Fibroblast of lung (primary cell): ENCODE measurements at regions not wholly inside any gene's neighbourhood (a gene's known extent, or its start where the extent isn't known, plus 50 kb on each side); places are given as distances from the start of the nearest gene placed in this dataset.

Experiments used
- DNase-seq, 2 donors: peaks; one replicate each; pipeline versions ENCODE4 v3.0.0 to v3.0.0-alpha.2; 2010; ENCODE audit warnings: low read depth in 2 of 2
- H2AFZ ChIP-seq: 2 replicates; pipeline ENCODE4 v1.5.1; 2012; ENCODE audit warnings: low read length, control low read depth, inconsistent platforms
- H3K27ac ChIP-seq: 2 replicates; pipeline ENCODE4 v1.5.1; 2011; ENCODE audit warnings: low read length, control low read depth; ENCODE audit not compliant: insufficient read depth
- H3K27me3 ChIP-seq: 2 replicates; pipeline ENCODE4 v1.5.1; 2011; ENCODE audit warnings: mild to moderate bottlenecking, low read length; ENCODE audit not compliant: control insufficient read depth, insufficient read depth
- H3K36me3 ChIP-seq: 2 replicates; pipeline ENCODE4 v1.5.1; 2011; ENCODE audit warnings: low read length; ENCODE audit not compliant: control insufficient read depth, insufficient read depth
- H3K4me1 ChIP-seq: 2 replicates; pipeline ENCODE4 v1.5.1; 2011; ENCODE audit warnings: low read length; ENCODE audit not compliant: control insufficient read depth, insufficient read depth; ENCODE audit errors: extremely low read depth
- H3K4me2 ChIP-seq: 2 replicates; pipeline ENCODE4 v1.5.1; 2011; ENCODE audit warnings: low read length, control low read depth; ENCODE audit not compliant: insufficient read depth; ENCODE audit errors: extremely low read depth
- H3K4me3 ChIP-seq, 4 experiments: fragments of 200-600 bp in 1 of 4; sonication (generic) in 1 of 4; replicated peaks in 1 of 4; 2 replicates each; pipeline ENCODE4 v1.5.1; 2011 to 2016; ENCODE audit warnings: low read length in 4 of 4, low read depth in 3 of 4, mild to moderate bottlenecking in 3 of 4, control low read depth in 2 of 4, inconsistent platforms in 1 of 4, mixed read lengths in 1 of 4; ENCODE audit not compliant: insufficient read depth in 1 of 4; ENCODE audit errors: control extremely low read depth in 1 of 4
- H3K79me2 ChIP-seq: 2 replicates; pipeline ENCODE4 v1.5.1; 2012; ENCODE audit warnings: mild to moderate bottlenecking, low read length, inconsistent platforms; ENCODE audit not compliant: control insufficient read depth, insufficient read depth
- H3K9ac ChIP-seq: 2 replicates; pipeline ENCODE4 v1.5.1; 2011; ENCODE audit warnings: mild to moderate bottlenecking, low read length, control low read depth; ENCODE audit not compliant: insufficient read depth
- H3K9me3 ChIP-seq: 2 replicates; pipeline ENCODE4 v1.5.1; 2012; ENCODE audit warnings: low read depth, low read length; ENCODE audit not compliant: control insufficient read depth, insufficient read depth
- H4K20me1 ChIP-seq: 2 replicates; pipeline ENCODE4 v1.5.1; 2011; ENCODE audit warnings: low read length; ENCODE audit not compliant: control insufficient read depth, insufficient read depth; ENCODE audit errors: extremely low read depth
- CTCF ChIP-seq, 2 donors: IDR thresholded peaks in 1 of 2; conservative IDR thresholded peaks in 1 of 2; 1 replicate in 1 of 2; 2 replicates in 1 of 2; pipeline ENCODE4 v1.5.1; 2011 to 2012; ENCODE audit warnings: low read length in 2 of 2, control low read depth in 1 of 2, inconsistent platforms in 1 of 2, low read depth in 1 of 2, mild to moderate bottlenecking in 1 of 2
- EZH2 ChIP-seq: IDR thresholded peaks from 2 replicates; pipeline ENCODE4 v1.5.1; 2012; ENCODE audit warnings: low read length, control low read depth, mild to moderate bottlenecking; ENCODE audit errors: missing control alignments

GRCh38 chr14:101626331-101626730 is 65.0 kb downstream of the DIO3 start:
- H3K27me3 ChIP-seq, result peaks cover 2% of the 10 kb centered on the region
- H2AFZ ChIP-seq, result no peak overlapping the region
- no peak overlapping the region for H3K27ac ChIP-seq
- H3K36me3 ChIP-seq, result no peaks in the 10 kb centered on the region
- no peaks in the 10 kb centered on the region for H3K4me1 ChIP-seq
- H3K79me2 ChIP-seq, result no peaks in the 10 kb centered on the region
- no peaks in the 10 kb centered on the region for H4K20me1 ChIP-seq
- H3K4me3 ChIP-seq, result no peak overlapping the region
- no peak for DNase-seq
- TF ChIP-seq CTCF (conservative IDR thresholded peaks at IDR 0.05 in 1 of 2, IDR thresholded peaks at IDR 0.05 in 1 of 2; ENCODE audit: low read depth in 1 of 2, low read length in 2 of 2), result no peak
- TF ChIP-seq EZH2, result no peak
- no peak overlapping the region for H3K9ac ChIP-seq
- no peak overlapping the region for H3K4me2 ChIP-seq
- no peaks in the 10 kb centered on the region for H3K9me3 ChIP-seq

- Histone ChIP-seq H3K4me3 (no peak overlapping the region), H2AFZ (no peak overlapping the region), H4K20me1 (no peaks in the 10 kb centered on the region), H3K9ac (no peak overlapping the region), H3K27me3 (peaks cover 2% of the 10 kb centered on the region), H3K9me3 (no peaks in the 10 kb centered on the region), H3K4me1 (no peaks in the 10 kb centered on the region), H3K4me2 (no peak overlapping the region), H3K79me2 (no peaks in the 10 kb centered on the region), H3K36me3 (no peaks in the 10 kb centered on the region), H3K27ac (no peak overlapping the region)
- TF ChIP-seq EZH2 (no peak), CTCF (conservative IDR thresholded peaks at IDR 0.05 in 1 of 2, IDR thresholded peaks at IDR 0.05 in 1 of 2; ENCODE audit: low read depth in 1 of 2, low read length in 2 of 2) (no peak)
- no peak for DNase-seq
Measured at GRCh38 chr14:101627915-101628262, 66.6 kb downstream of the DIO3 start.

- Histone ChIP-seq H3K36me3 (no peaks in the 10 kb centered on the region), H3K9me3 (no peaks in the 10 kb centered on the region), H2AFZ (peak overlapping the region; percentile 76), H3K4me1 (no peaks in the 10 kb centered on the region), H4K20me1 (no peaks in the 10 kb centered on the region), H3K4me3 (peak overlapping the region in 2 of 4 experiments; percentile 22 to 41), H3K79me2 (no peaks in the 10 kb centered on the region), H3K9ac (no peak overlapping the region), H3K27ac (no peak overlapping the region), H3K4me2 (peak overlapping the region; percentile 75), H3K27me3 (peaks cover 2% of the 10 kb centered on the region)
- TF ChIP-seq CTCF (conservative IDR thresholded peaks at IDR 0.05 in 1 of 2, IDR thresholded peaks at IDR 0.05 in 1 of 2; ENCODE audit: low read depth in 1 of 2, low read length in 2 of 2) (peak; percentile 69 to 76), EZH2 (no peak)
- peak; percentile 54 to 68 for DNase-seq
Measured at GRCh38 chr14:101628471-101628966, 67.2 kb downstream of the DIO3 start.
